ENCODE measurements at regions not wholly inside any gene's neighbourhood (a gene's known extent, or its start where the extent isn't known, plus 50 kb on each side); places are given as distances from the start of the nearest gene placed in this dataset.

- H3K36me3 ChIP-seq = no peaks in the 10 kb centered on the region
- H3K9me3 ChIP-seq = no peaks in the 10 kb centered on the region
- TF ChIP-seq POLR2A (IDR thresholded peaks at IDR 0.05) = no peak
- TF ChIP-seq CTCF (IDR thresholded peaks at IDR 0.05) = no peak
- no peaks in the 10 kb centered on the region for H3K4me1 ChIP-seq
- no peaks in the 10 kb centered on the region for H3K27me3 ChIP-seq
- no peak for DNase-seq
- H3K4me3 ChIP-seq = no peak overlapping the region
- H3K27ac ChIP-seq = no peak overlapping the region
Measured at GRCh38 chr12:115251727-115252126, 567.8 kb upstream of the TBX3 start.

- Histone ChIP-seq H3K4me3 (no peak overlapping the region), H3K27me3 (no peaks in the 10 kb centered on the region), H3K4me1 (no peaks in the 10 kb centered on the region), H3K9me3 (no peaks in the 10 kb centered on the region), H3K27ac (no peak overlapping the region), H3K36me3 (no peaks in the 10 kb centered on the region)
- TF ChIP-seq CTCF (IDR thresholded peaks at IDR 0.05) (no peak), POLR2A (IDR thresholded peaks at IDR 0.05) (no peak)
- no peak for DNase-seq
Measured at GRCh38 chr12:115249671-115250278, 565.8 kb upstream of the TBX3 start.

- TF ChIP-seq CTCF (IDR thresholded peaks at IDR 0.05) = no peak
- TF ChIP-seq POLR2A (IDR thresholded peaks at IDR 0.05) = no peak
- no peak for DNase-seq
- Histone ChIP-seq H3K4me3 (no peak overlapping the region), H3K9me3 (no peaks in the 10 kb centered on the region), H3K27me3 (no peaks in the 10 kb centered on the region), H3K4me1 (no peaks in the 10 kb centered on the region), H3K27ac (no peak overlapping the region), H3K36me3 (no peaks in the 10 kb centered on the region)
Measured at GRCh38 chr12:115245020-115245419, 561.0 kb upstream of the TBX3 start.

- DNase-seq = no peak
- H3K9me3 ChIP-seq = no peaks in the 10 kb centered on the region
- H3K27ac ChIP-seq = no peak overlapping the region
- H3K4me3 ChIP-seq = no peak overlapping the region
- no peaks in the 10 kb centered on the region for H3K4me1 ChIP-seq
- TF ChIP-seq CTCF (IDR thresholded peaks at IDR 0.05) = no peak
- TF ChIP-seq POLR2A (IDR thresholded peaks at IDR 0.05) = no peak
- no peaks in the 10 kb centered on the region for H3K36me3 ChIP-seq
- no peaks in the 10 kb centered on the region for H3K27me3 ChIP-seq
Measured at GRCh38 chr12:115243933-115244628, 560.1 kb upstream of the TBX3 start.

- H3K4me1 ChIP-seq = peaks cover 0 to 4% (median 0%) of the 10 kb centered on the region in 4 donors
- DNase-seq = no peak
- H3K27ac ChIP-seq = no peak overlapping the region
- TF ChIP-seq POLR2A (IDR thresholded peaks at IDR 0.05) (no peak), CTCF (IDR thresholded peaks at IDR 0.05) (no peak)
- no peaks in the 10 kb centered on the region for H3K36me3 ChIP-seq
- no peaks in the 10 kb centered on the region for H3K27me3 ChIP-seq
- no peak overlapping the region for H3K4me3 ChIP-seq
- no peaks in the 10 kb centered on the region for H3K9me3 ChIP-seq
Measured at GRCh38 chr12:115240251-115240650, 556.3 kb upstream of the TBX3 start.

All from Peyer's patch (tissue), 4 donors.